NCI-H460 (cell line): ENCODE measurements at regions not wholly inside any gene's neighbourhood (a gene's known extent, or its start where the extent isn't known, plus 50 kb on each side); places are given as distances from the start of the nearest gene placed in this dataset.

Experiments
- DNase-seq: peaks from one replicate; pipeline ENCODE4 v3.0.0-alpha.2; 2016; ENCODE audit warnings: low read depth; ENCODE audit errors: extremely low read depth

DNA sequence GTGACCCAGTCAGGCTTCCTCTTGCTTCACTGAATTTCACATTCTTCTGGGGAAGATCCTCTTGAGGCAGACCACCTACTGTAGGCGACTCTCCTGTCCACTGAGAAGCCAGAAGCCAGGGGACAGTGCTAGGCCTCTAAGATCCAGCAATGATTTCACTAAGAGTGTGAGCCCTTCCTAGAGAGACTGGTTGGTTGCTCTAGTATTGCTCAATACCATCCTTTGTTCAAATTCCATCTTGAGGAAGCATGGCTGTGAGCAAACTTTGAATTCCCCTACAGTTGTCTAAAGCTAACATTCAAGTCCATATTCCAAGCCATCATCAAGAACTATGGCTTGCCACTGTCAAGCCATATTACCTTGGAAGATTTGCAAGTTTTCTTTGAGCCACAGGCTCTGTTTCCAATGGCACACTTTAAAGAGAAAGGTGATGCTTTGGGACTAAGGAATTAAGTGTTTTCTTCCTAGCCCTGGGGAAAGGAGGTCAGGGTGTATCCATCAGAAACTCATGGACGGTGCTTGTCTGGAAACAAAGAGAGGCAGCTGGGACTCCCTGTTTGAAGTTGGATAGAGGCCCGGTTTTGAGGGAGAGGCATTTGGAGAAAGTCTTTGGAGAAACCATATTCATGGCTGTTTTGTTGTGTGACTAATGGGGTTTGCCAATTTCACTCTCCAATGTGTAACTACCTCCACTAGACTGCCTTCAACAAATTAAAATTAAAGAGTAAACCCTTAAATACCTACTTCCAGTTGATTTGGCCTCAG lies 1217.9 kb downstream of the VRK1 start:
- no peak for DNase-seq

DNA sequence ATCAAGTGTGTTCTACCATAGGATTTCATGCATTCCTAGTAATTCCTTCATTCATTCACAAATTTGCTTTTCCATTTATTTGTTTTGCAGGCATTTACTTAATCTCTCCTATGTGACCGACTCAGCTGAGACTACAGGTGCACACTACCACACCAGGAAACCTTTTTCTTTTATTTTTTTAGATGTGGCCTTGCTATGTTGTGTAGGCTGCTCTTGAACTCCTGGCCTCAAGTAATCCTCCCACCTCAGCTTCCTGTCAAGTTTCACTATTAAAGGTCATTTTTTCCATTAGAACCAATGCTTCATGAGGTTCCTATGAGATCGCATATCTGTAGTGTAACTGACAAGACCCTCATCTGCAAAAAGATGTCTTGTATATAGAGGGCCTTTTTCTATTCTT lies 1218.7 kb downstream of the VRK1 start:
- no peak for DNase-seq

DNA sequence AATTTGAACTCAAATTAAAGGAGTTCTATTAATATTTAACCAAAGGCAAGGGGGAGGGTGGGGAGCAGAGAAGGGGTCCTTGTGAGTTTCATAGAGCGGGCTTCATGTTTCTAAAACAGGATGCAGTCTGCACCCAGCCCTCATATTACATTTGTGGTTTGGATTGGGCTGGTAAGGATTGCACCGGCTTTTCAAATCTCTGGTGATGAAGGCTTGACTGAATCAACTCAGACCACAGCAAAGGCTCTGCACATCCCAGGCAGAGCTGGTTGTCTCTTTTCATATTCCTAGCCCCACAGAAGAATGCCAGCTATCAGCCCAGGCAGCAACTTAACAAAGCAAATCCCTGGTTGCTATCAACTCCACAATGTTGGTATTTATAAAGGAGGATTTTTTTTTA lies 1221.4 kb downstream of the VRK1 start:
- no peak for DNase-seq

DNA sequence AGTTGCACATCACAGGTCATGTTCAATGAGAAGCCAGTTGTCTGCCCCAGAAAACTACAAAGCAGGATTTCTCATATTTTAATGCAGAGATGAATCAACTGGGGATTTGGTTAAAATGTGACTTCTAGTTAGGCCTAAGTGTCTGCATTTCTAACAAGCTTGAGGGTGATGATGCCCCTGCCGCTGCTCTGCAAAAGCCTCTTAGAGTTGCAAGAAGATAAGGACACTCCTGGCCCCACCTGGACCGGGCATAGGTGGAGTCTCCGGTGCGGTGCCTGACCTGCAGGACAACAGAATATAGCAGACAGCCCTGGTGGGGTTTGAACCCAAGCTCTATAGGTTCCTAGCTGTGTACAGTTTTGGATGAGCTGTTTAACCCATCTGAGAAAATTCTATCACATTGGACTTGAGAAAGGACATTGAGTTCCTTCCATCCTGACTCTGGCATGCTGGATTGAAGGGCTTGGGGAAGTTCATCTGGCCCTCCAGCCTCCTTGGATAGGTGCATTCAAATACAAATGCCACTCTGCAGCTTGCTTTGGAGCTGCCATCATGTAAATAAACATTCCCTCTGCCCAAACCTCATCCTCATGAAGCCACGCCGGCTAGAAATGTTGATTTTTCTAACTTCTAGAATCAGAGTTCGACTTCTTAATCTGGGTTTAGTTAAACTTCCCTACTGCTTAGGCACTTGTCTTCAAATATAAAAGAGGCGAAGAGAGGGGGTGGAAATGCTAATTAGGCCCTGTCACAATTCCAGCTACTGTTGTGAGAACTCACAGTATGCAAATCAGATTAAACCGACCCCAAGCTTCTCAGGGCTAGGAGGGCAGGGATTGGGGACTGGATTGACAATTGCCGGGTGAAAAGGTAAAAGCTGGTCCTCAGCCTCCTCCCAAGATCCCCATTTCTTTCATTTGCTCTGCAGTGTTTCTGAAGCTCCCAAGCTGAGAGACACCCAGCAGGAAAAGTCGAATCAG lies 1225.6 kb downstream of the VRK1 start:
- no peak for DNase-seq

DNA sequence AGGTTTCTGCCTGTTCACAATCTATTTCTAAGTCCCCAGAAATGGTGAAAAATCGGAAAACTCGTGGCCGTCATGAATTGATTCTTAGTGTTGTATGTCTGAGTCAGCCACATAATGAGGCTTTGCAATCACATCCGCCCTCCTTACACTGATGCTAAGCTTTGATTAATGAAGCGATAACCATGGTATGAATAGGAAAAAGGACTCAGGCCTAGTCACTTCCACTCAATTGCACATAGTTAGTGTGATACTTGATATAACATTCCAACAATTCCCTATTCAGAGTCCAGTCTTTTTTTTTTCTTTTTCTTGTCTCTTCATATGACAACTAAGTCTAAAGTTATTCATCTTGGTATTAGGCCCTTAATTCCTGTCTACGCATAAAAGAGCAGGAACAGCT lies 1231.0 kb downstream of the VRK1 start:
- DNase-seq, result no peak

DNA sequence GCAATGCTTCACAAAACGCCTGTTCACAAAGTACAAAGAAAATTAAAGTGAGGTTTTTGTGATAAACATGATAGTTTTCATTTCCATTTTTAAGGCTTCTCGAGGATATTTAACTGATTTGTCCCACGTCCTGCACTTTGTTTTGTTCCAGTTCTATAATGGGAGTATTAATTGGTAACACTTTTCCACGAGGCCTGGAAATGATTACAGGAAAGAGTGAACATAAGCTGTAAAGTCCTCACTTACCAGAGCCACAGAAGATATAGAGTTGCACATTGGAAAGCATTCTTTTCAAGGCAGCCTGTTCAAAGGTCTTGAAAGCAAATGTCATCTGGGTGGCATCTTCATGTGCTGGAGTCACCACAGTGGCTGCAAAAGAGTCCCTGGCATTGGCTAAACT lies 1236.6 kb downstream of the BCL11B start:
- no peak for DNase-seq

DNA sequence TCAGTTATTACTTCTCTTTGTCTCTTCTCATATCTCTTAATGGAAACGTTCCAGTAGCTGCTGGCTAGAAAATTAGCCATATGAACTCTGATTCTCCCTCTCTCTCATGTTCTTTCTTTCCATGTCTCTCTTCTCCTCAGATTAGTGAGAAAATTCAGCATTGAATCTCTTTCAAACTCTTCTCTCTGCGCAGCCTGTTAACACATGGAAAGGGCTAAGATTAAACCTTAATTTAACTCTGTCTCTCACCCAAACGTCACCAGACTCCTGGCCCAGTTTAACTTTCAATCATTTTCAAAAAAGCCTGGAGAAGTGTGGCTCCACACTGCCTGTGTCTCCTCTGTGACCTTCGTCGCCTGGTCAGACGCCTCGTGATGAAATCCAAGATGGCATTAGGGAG lies 1234.2 kb downstream of the BCL11B start:
- DNase-seq, result no peak

DNA sequence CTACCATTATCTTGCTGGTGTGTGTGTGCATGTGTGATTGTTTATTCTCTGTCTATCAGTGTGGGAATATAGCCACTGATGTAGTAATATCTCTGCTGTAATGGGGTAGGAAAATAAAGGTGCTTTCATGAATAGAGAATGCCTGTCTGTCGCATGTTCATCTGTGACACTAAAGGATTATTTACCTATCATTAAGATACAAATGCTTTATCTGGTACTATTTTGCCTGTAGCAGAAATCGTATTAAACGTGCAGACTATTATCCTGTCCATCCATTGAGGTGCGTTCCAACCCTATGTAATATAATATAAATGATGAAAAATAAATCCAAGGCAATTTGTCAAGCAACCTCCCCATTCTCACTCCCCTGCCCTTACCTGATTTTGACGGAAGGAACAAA lies 1215.1 kb downstream of the BCL11B start:
- DNase-seq, result no peak

DNA sequence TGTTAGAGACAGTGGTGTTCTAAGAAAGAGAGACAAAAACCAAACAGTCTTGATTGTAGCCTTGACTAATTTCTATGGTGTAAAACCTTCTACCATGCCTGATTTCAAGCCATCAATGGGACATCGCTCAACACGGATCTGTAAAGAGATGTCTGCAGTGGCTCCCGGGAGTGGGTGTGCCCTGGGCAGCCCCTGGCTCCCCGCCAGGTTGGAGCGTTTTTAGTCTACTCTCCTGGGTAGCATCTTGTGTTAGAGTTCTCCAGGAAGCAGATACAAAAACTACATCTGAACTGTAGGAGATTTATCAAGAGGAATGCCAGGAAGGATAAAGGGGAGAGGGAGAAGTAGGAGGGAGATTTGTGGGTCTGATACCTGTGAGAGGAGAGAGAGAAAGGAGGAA lies 1212.9 kb downstream of the BCL11B start:
- DNase-seq, result no peak

DNA sequence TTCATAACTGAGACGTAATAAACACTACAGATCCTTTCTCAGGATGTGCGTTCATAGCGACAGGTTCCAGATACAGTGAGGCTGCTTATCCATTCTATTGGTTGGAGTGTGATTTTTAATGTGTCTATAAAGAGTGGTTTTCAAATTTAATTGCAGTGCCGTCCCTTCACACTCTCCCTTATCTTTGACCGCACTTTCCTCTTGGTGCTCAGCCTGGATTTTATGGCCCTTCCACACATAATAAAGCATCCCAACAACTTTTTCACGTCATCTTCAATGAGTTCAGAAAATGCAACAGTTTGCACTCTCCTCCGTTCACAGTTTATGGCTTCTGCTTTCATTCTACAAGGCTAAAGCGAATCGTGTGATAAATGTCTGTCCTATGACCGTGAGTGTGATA lies 1209.9 kb downstream of the BCL11B start:
- no peak for DNase-seq

DNA sequence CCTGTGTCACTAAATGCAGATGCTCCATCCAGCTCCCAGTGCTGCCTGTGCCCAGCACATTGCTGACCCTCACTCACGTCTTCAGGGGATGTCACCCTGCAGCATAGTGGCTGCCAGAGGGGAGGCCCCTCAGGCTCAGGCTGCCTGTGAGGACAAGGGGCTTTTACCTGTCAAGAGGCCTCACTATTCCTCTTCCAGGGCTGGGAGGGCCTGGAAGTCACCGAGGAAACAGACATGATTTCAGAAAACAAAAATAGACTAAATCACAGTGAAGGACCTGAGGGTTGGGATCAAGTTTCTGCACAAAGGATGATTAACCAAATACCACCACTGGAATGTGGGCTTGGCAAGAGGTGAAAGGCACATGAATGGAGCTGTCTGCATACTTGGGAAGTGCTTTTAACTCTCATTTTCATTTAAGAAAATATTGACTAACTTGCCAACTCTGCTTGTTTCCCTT lies 1202.3 kb downstream of the BCL11B start:
- DNase-seq, result no peak

DNA sequence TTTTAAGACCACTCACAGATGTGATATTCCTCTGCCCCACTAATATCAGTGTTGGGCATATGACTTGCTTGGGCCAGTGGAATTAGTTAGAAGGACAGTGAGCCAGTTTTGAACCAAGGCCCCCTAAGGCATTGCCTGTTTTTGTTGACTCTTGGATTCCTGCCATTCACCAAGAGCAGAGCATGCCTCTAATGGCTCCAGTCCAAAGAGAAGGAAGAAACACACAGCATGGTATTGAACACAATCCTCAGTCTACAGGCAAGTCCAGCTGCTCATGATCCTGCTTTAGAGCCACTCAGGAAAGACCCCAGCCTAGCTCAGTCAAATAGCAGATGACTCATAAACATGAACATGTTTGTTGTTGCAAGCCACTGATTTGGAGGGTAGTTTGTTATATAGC lies 1201.5 kb downstream of the BCL11B start:
- DNase-seq, result no peak

DNA sequence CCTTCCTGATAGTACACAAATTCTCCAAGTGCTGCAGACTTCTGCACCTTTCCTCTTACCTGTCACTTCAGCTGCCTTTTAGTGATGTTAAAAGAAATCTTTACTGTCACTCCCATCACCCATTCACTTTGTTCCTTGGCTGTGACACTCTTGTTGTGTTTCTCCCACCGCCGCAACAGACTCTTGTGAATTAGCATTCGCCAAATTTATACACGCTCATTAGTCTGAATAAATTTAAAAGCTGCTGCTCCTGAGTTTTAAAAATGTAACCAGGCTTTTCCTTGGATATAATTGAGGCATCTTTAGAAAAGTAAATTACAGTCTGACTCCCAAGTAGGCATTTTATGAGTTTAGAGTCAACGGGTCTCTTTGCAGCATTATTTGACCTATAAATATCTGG lies 1197.9 kb downstream of the BCL11B start:
- no peak for DNase-seq

DNA sequence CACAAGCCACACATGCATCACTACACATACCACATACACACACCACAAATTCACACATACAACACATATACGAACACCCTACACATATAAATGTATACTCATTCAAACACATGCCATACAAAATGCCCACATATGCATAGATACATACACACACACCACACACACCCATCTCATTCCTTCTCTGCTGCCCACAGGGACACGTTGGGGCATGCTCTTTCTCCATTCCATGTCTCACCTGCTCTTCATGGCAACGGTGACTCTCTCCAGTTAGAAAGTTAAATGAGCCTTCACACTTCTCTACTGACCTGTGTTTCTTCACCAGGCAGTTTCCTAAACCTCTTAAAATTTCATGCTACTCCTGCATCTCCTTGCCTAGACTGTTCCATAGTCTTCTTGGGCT lies 1194.8 kb downstream of the BCL11B start:
- no peak for DNase-seq

DNA sequence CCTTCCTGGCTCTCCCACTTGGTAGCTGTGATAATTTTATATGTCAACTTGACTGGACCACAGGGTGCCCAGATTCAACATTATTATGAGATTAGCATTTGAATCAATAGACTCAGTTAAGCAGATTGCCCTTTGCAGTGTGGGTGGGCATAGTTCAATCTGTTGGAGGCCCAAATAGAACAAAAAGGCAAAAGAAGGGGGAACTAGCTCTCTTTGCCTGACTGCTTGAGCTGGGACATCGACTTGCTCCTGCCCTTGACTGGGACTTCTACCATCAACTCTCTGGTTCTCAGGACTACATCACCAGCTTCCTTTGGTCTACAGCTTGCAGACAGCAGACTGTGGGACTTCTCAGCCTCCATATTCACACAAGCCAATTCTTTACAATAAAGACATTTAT lies 1189.2 kb downstream of the BCL11B start:
- DNase-seq, result no peak

DNA sequence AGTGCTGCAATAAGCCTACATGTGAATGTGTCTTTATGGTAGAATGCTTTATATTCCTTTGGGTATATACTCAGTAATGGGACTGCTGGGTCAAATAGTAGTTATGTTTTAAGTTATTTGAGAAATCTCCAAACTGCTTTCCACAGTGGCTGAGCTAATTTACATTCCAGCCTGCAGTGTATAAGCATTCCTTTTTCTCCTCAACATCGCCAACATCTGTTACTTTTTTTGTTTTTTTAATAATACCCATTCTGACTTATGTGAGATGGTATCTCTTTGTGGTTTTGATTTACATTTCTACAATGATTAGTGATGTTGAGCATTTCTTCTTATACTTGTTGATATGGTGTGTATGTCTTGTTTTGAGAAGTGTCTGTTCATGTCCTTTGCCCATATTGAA lies 1186.2 kb downstream of the BCL11B start:
- DNase-seq, result no peak

DNA sequence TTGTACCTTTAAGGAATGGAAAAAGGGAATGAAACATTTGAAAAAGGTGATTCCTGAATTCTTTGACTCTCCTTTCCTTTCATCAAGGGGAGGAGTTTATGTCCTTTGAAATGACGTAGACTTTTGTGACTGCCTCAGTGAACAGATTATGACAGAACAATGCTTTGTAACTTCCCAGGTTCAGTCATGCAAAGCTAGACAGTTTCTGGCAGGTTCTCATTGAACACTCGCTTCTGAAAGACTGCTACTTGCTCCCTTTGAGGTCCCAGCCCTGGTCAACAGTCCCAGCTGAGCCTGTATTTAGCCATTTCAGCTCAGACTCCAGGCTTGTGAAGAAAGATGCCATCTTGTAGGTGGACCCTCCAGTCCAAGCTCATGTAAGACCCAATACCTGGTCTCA lies 1178.9 kb downstream of the BCL11B start:
- DNase-seq, result no peak

DNA sequence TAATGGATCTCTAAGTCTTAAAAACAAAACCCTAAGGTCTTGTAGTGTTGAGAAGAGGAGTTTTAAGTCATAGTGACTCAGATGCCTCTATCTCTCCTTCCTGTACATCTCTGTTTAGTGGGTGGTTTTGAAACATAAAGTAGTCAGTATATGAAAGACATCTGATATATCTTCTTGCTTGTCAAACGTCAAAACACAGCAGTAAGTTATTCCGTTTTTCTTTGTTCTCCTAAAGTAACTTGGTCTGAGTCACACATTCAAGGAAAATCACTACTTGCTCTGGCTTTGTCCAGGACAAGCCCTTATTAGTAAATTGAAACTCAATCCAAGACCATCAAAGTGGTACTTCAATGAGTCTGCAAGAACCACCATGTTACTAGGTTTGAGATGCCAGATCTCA lies 1172.5 kb downstream of the BCL11B start:
- DNase-seq, result no peak

DNA sequence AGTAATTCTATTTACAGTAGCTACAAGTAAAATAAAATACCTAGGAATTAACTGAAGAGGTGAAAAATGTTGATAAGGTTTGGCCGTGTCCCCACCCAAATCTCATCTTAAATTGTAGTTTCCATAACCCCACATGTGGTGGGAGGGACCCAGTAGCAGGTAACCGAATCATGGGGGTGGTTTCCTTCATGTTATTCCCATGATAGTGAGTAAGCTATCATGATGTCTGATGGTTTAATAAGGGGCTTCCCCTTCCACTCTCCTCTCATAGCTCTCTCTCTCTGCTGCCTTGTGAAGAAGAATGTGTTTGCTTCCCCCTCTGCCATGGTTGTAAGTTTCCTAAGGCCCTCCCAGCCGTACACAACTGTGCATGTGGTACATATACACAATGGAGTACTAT lies 1170.7 kb downstream of the BCL11B start:
- DNase-seq, result no peak

DNA sequence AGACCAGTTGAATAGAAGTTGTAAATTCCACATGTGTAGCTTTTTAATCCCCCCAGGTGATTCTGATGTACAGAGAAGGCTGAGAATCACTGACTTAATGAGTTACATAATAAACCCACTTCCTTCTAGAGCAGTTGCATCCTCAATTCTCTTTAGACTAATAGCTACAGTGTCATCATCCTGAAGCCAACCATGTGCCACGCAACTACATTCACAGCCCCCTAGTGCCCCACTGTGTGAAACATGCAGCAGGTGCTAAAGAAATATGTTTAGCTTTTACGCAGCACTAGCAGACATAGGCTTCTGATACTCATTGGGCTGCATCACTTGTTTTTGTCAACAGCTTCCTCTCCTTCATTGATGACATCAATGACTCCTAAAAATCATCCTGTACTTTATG lies 1168.3 kb downstream of the BCL11B start:
- DNase-seq, result no peak

DNA sequence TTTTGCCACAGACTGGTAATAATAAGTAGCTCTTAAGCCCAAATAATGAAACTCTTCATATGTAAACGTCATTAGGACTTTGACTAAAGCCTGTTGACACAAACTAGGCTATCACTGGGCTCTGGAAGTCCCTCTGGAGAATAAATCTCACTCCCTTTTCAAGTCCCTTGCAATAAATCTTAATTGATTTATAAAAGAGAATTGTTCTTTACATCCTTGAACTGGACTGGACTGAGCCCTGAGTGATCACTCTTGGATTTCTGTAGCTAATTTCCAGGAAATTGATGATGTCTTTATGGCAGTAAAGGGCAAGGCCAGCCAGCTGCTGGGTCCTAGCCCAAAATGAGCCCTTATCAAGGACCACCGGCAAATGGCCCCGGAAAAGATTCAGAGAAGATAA lies 1162.7 kb downstream of the BCL11B start:
- no peak for DNase-seq

DNA sequence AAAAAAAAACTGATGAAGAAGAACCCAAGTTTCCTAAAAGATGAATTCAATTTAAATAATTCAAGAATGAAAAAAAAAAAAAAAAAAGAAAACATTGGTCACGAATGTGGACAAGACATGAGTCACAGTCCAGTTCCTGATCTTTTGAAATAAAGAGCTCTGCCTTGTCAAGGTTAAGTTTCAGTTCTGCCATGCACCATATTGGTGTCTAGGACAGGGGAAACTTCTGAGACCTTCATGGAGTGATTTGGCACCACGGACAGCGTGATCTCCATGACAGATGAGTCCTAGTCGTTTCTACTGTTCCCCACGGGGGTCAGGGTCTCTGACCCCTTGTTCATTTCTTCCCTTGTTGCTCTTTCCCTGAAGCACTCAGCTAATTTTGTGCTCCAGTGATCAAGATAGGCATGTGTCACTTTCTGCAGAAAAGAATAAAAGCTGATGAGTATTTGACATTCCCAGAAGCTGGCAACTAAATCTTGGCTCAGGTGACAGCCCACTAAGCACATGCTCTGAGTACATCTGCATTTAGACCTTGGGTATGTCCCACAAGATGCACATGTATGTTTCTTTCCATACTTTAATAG lies 1159.7 kb downstream of the BCL11B start:
- no peak for DNase-seq
